GM21515 (cell line): ENCODE measurements at regions not wholly inside any gene's neighbourhood (a gene's known extent, or its start where the extent isn't known, plus 50 kb on each side); places are given as distances from the start of the nearest gene placed in this dataset.
"Not testable (repeated sequence)": the region's sequence is repeated elsewhere in the genome, so short reads cannot be mapped to it uniquely, and the experiment has no call there.

Source experiments
- ATAC-seq: cut with Tn5 transposase; IDR thresholded peaks from one replicate; pipeline ENCODE4 v1.9.1; 2021; ENCODE audit not compliant: unreplicated experiment

DNA sequence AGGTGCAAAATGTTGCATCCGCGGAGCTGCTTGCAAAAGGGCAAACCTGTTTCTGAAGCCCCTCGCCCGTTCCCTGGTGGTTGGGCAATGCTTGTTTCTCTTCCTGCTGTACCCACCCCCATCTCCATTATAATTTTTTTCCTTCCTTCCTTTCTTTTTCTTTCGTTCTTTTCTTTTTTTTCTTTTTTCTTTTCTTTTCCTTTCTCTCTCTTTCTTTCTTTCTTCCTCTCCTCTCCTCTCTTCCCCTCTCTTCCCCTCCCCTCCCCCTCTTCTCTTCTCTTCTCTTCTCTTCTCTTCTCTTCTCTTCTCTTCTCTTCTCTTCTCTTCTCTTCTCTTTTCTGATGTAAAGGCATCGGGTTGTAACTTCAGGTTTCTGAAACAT lies 278.2 kb downstream of the GATA3 start:
- ATAC-seq, result no peak

DNA sequence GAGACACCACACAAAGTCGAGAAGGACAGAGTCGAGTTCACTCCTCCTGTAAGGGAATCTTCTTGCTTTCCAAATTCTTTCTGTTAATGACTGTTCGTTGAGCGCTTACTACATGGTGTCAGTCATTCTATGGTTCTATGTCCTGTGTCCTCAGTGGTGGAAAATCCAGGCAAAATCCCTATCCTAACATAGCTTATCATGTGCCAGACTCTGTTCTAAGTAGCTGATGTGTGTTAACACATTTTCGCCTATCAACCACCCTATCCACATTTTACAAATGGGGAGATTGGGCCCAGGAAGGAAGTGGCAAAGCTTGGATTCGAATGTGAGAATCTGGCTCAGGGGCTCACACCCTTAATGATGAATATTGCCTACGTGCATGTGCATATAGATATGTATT lies 280.1 kb downstream of the GATA3 start:
- no peak for ATAC-seq

DNA sequence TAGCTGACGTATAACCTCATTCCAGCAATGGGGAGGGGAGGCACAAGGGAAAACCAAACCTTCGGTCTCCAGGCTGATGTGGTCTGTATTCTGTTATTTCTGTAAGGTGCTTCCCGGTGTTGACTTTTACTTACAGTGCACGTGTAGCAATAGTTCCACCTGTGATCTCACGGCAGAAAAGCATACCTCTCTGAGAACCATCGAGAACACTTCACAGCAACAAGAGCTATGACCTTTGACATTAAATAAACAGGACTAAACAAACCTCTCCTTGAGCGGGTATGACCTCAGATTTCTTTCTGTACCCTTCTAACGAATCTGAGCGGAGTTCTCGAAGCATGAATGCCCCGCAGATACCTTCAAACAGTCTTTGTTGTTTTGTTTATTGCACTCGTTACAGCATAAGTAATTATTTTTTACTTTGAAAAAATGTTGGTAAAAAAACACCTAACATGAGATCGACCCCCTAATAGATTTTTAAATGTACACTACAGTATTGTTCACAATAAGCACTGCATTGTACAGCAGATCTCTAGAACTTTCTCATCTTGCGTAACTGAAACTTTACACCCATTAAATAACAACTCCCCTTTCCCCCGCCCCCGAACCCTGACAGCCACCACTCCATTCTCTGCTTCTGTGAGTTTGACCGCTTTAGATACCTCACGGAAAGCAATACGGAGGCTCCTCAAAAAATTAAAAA lies 282.3 kb downstream of the GATA3 start:
- ATAC-seq, result no peak

DNA sequence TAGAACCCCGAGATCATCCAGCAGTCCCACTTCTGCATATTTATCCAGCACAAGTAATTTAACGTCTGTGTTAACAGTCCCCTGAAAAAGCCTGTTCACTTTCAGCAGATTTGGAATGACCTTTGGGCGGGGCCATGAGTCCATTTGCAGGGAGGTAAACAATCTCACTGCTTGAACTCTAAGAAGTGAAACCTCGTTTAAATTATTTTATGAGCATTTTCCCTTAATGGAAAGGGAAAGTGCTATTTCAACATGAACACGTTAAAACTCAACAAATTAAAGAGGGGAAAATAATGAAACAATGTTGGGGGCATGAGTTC lies 282.8 kb downstream of the GATA3 start:
- ATAC-seq, result no peak

DNA sequence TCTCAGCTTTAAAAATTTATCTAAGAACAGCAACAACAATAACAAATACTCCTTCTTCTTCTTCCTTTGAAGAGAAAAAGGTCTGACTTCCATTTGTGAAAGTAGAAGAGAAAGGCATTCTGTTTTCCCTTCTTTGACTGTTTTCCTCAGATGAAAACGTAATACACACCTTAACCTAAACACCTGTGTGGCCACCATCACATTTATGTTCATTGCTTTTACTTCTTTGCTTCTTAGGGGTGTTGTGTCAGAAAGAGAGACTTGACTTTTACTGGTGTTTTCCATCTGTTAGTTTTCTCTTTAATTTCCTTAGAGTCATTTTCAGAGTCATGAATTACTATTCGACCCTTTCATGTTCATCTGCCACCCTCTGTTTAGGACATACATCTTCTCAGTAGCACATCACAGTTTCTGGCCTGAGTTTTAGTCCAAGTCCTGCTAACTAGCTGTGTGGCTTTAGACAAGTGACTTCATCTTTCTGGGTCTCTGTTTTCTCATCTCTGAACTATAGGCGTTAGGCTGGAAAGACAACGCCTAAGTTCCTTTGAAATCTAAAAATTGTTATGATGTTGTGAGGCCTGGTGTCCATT lies 283.8 kb downstream of the GATA3 start:
- ATAC-seq, result no peak

DNA sequence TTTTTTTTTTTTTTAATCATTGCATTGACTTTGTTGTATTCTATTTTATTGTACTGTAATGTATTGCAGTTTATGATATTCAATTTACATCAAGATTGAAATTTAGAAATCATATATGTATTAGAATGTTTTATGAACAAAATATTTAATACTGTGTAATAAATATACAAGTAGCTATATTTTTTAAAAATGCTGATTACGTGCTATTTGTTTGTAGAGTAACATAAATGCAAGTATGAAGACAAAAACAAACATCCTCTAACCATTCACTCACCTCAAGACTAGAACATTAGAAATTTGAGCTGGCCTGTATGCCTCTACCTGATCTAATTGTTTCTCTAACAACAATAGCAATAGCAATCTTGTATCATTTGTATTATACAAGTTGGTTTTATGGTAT lies 290.3 kb downstream of the GATA3 start:
- ATAC-seq, result no peak

DNA sequence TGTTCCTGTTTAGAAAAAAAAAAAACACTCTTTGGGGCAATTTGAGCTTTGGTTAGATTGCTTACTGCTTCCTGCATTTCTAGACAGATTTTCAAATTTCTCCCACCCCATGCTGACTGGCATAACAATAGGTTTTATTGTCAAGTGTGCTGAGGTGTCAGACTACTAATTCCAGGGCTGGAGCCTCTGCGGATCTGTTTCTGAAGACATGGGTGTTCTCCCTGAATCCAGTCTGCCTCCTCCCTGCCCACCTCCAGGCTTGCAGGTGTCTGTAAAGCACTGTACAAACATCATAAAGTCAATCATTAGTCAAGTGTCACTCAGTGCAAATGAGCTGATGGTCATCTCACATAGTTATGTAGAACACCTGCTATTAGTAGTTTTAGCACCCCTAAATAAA lies 292.4 kb downstream of the GATA3 start:
- ATAC-seq, result no peak

DNA sequence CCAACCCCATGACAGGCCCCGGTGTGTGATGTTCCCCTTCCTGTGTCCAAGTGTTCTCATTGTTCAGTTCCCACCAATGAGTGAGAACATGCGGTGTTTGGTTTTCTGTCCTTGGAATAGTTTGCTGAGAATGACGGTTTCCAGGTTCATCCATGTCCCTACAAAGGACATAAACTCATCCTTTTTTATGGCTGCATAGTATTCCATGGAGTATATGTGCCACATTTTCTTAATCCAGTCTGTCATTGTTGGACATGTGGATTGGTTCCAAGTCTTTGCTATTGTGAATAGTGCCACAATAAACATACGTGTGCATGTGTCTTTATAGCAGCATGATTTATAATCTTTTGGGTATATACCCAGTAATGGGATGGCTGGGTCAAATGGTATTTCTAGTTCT lies 293.1 kb downstream of the GATA3 start:
- not testable (repeated sequence) for ATAC-seq

DNA sequence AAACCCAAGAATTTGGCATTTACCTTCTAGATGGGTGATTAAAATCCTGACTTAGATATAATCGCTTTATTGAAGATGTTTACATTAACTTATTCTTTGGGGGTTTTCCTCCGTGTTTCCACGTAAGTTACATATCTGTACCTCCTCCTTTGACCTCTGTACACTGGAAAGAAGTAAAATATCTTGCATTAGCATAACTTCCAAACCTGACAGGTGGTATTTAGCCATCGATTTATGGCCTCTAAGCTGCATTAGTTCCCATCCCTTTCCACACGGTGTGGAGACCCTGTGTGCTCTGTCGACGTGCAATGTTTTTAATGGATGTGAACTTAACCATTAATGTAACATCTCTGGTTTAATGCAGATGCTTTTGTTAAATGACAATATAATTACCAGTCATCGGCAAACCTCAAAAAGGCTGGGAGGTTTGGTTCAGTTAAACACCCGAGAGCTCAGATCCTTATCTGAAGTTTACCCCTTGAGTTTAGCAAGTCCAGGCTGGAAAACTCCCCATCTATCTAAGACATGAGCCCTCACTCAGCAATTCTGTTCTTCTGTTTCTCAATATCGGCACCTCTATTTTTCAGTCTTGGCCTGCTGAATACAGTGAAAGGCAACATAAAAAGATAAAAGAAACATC lies 295.2 kb downstream of the GATA3 start:
- ATAC-seq, result no peak

DNA sequence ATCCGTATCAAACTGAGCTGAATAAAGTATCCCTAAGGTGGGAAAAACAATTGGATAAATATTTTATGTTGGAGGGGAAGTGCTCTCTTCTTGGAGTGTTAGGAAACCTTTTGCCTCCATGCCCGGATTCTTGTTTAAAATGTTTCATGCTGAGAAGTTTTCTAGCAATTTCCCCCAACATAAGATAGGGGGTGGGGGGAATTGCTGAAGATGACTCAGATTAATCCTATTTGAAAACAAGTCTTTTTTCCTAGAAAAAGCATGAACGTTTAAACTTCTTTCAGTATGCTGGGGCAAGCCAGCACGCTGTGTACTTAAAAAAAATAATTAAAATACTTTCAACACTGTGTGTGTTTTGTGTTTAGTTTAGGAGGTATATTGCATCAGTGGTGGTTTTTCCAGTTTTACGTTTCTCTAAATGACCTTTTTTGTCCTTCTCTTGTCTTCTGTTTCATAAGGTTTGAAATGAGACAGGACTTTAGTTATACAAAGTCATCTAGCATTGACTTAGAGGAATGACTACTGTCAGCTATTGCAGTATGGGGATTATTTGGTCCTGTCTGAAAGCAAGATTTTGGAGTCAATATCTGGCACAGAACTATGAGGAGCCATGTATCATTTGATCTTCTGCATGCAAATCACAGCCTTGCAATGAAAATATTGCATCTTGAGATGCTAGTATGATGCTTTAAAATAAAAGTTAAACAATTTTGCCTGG lies 295.9 kb downstream of the GATA3 start:
- ATAC-seq, result no peak

DNA sequence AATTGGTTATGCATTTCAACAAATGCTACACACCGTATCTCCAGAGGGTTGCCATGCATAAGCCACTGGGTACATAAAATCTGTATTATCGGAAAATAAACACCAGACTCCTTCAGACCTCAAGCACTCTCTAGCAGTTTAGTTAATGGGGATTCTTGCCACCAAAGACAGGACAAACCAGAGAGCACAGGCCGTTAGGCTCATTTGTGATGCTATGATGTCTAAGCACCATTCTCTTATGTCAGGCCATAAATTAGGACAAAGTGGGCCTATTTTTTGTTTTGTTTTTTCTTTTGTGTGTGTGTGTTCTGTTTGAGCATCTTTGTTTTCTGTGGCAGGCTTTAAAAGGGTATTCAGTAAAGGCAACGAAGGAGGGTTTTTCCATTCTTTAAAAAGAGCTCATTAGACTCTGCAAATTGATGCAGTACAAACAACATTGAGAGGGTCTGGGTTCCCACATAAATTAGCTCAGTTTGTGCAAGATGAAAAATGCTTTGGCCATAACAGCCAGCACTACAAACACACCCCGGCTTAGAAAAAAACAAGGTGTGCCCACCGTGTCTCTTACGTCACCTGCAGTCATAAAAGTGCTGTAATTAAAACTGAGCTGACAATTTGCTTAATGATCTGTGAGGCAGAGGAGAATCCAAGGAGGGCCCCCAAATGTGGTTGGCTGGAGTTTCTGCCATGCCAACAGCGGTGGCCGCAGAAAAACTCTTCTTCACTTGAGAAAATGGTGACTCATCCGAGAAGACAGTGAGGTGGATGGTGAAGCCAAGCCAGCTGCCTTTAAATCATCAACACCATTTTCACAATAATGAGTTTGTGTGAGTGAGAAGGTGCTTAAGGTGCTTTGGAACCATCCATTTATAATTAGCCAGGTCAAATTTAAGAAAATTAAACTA lies 297.9 kb downstream of the GATA3 start:
- no peak for ATAC-seq

DNA sequence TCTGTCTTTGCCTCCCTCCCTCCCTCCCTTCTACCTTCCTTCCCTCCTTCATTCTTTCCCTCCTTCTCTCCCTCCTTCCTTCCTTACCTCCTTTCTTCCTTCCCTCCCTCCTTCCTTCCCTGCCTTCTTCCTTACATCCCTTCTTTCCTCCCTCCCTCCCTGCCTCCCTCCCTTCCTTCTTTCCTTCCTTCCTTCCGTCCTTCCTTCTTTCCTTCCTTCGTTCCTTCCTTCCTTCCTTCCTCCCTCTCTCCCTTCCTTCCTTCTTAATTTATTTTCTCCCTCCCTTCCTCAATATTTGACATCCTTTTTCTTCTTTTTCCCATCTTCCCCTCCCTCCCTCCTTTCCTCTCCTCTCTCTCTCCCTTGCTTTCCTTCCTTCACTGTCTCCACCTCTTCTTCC lies 301.8 kb downstream of the GATA3 start:
- ATAC-seq, result no peak

DNA sequence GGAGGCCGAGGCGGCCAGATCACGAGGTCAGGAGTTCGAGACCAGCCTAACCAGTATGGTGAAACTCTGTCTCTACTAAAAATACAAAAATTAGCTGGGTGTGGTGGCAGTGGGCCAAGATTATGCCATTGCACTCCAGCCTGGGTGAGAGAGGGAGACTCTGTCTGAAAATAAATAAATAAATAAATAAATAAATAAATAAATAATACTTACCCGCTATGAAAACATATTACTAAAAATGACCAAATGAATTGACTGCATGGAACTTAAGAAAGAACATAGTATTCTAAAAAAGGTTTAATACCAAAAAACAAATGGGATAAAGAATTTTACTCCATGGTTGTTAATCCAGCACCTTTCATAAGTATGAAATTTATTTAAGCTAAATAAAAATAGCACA lies 305.0 kb downstream of the GATA3 start:
- no peak for ATAC-seq

DNA sequence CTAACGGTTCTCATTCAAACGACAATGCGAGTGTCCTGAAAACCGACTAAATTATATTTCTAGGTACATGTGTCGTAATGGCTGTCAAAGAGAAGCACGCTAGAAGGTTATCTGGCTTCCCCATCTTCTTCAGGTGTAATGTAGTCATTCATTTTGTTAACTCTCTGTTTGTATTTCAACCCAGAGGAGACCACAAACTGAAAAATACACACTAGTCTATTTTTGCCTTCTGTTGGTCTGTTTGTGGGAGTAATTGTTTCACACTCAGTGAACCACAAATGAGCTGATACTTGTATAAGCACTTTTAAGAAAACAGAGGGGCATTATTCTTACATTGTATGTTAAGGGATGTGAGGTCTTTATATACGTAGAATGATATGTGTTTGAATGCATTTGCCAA lies 305.9 kb downstream of the GATA3 start:
- no peak for ATAC-seq

DNA sequence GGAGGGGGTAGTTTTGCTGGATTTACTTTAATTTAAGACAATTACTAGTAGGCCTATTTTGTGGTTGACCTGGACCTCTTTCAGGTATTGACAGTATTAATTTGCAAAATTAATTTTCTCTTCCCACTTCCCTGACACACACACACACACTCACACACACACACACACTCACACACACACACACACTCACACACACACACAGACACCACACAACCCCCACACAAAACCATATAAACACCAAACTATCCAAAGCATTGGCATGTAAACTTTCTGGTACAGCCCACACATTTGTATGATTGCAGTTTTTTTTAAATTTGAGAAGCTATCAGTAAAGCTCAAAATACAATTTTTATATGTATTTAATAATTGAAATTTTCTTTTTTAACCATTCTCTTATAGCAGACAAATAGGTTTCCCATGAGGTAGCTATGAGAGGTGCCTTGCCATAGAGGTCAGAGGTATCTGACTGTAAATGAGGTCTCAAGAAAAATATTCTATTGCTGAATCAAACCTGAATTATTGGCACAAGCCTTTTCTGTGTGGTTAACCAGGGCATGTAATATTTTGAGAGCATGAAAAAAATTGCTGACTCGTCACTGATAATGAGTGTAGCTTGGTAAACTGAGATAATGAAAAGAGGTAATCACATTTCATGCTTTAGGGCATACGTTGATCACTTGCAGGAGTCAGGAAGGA lies 306.5 kb downstream of the GATA3 start:
- no peak for ATAC-seq

DNA sequence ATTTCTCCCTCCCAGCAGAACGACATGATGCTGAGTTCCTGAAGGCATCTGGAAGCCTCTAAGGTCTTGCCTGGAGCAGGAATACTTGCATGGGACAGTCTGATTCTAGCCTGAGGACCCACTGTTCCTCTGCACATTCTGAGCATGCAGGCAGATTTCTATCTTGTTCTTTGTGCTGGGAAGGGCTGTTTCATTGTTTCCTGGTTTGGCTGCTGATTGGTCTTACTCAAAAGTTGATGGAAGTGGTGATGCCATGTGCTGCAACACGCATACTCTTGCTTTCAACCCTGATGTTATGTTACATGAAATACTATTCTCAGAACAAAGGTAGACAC lies 307.0 kb downstream of the GATA3 start:
- no peak for ATAC-seq

DNA sequence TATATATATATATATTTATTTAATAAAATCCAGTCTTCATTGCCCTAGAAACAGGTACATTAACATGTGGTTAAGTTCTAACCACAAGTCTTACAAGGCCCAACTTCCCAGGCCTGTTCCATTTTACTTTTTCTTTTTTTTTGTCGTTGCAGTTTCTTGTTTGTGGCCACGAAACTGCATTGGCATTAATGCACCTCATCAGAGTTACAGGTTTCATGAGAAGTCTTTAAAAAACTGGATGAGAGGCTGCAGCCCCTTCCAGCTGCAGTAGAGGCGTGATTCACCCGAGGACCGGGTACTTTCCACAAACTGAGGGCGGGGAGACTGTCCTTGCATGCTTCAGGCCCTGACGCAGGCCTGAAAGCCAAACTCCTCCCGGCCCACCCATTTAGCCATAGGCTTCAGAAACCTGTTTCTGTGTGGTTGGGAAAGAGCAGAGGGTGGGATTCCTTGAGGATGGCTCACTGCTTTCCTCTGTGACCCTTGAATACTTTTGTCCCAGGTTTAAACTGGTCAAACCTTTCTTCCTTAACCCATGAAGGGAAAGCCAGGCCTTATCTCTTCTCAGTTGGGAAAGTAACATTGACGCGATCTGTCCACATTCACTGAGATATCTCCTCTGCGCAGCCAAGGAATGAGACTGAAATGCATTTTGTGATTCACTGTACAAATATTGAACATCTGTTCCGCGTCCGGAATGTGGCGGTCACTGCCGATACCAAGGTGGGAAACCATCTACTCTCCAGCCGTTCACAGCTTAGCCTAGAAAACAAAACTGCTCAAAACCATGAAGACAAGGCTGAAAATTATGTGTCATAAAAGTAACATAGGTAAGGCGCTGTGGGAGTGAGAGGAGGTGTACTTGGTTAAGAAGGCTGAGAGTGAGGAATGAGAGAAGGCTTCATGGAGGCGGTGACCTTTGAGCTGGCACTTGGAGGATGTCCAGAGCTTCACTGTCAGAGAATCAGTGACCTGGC lies 311.7 kb downstream of the GATA3 start:
- no peak for ATAC-seq

DNA sequence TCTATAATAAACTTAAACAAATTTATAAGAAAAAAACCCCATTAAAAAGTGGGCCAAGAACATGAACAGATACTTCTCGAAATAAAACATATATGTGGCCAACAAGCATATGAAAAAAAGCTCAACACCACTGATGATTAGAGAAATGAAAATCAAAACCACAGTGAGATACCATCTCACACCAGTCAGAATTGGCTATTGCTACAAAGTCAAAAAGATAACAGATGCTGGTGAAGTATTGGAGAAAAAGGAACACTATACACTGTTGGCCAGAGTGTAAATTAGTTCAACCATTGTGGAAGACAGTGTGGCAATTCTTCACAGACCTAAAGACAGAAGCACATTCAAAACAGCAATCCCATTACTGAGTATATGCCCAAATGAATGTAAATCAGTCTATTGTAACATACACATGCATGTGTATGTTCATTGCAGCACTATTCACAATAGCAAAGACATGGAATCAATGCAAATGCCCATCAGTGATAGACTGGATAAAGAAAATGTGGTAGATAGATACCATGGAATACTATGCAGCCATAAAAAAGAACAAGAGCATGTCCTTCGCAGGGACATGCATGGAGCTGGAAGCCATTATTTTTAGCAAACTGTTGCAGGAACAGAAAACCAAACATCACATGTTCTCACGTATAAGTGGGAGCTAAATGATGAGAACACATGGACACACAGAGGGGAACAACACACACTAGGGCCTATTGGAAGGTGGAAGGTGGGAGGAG lies 313.4 kb downstream of the GATA3 start:
- not testable (repeated sequence) for ATAC-seq

DNA sequence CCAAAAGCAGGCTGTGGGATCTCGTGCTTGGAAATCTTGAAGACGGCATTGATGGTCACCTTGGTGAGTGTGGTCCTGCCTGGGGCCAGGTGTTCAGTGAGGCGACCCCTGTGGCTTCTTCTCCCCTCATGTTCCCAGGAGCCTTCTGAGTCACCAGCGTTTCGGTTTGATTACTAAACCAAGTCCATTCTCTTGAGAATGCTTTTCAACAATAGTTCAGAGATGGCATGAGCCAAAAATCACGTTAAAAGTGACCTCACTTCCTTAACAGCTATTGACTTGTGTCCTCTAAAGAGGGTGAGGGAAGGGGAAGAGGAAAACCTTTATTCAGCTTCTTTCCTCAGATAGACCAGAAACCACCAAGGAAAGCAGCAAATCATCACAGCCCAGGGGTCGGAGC lies 315.2 kb downstream of the GATA3 start:
- no peak for ATAC-seq
